ENCODE measurements at regions not wholly inside any gene's neighbourhood (a gene's known extent, or its start where the extent isn't known, plus 50 kb on each side); places are given as distances from the start of the nearest gene placed in this dataset.

- DNase-seq (ENCODE audit: extremely low read depth, low read depth): no peak
- H3K4me3 ChIP-seq (replicated peaks; ENCODE audit: low read depth, low read length): no peak overlapping the region
- TF ChIP-seq CTCF (IDR thresholded peaks at IDR 0.05; ENCODE audit: low read depth, low read length, missing control alignments): no peak
Measured at GRCh38 chr9:10793306-10793705, 180.5 kb upstream of the PTPRD start.

- no peak for TF ChIP-seq CTCF (IDR thresholded peaks at IDR 0.05; ENCODE audit: low read depth, low read length, missing control alignments)
- DNase-seq (ENCODE audit: extremely low read depth, low read depth): no peak
- H3K4me3 ChIP-seq (replicated peaks; ENCODE audit: low read depth, low read length): no peak overlapping the region
Measured at GRCh38 chr9:10804486-10804885, 191.7 kb upstream of the PTPRD start.

- no peak for DNase-seq (ENCODE audit: extremely low read depth, low read depth)
- no peak overlapping the region for H3K4me3 ChIP-seq (replicated peaks; ENCODE audit: low read depth, low read length)
- no peak for TF ChIP-seq CTCF (IDR thresholded peaks at IDR 0.05; ENCODE audit: low read depth, low read length, missing control alignments)
Measured at GRCh38 chr9:10806868-10807267, 194.1 kb upstream of the PTPRD start.

- no peak for DNase-seq (ENCODE audit: extremely low read depth, low read depth)
- no peak for TF ChIP-seq CTCF (IDR thresholded peaks at IDR 0.05; ENCODE audit: low read depth, low read length, missing control alignments)
- no peak overlapping the region for H3K4me3 ChIP-seq (replicated peaks; ENCODE audit: low read depth, low read length)
Measured at GRCh38 chr9:10818206-10818605, 205.4 kb upstream of the PTPRD start.

- DNase-seq (ENCODE audit: extremely low read depth, low read depth): no peak
- no peak overlapping the region for H3K4me3 ChIP-seq (replicated peaks; ENCODE audit: low read depth, low read length)
- TF ChIP-seq CTCF (IDR thresholded peaks at IDR 0.05; ENCODE audit: low read depth, low read length, missing control alignments): no peak
Measured at GRCh38 chr9:10835791-10836463, 223.1 kb upstream of the PTPRD start.

- no peak for DNase-seq (ENCODE audit: extremely low read depth, low read depth)
- TF ChIP-seq CTCF (IDR thresholded peaks at IDR 0.05; ENCODE audit: low read depth, low read length, missing control alignments): no peak
- H3K4me3 ChIP-seq (replicated peaks; ENCODE audit: low read depth, low read length): no peak overlapping the region
Measured at GRCh38 chr9:10843151-10843550, 230.3 kb upstream of the PTPRD start.

- DNase-seq (ENCODE audit: extremely low read depth, low read depth): no peak
- no peak overlapping the region for H3K4me3 ChIP-seq (replicated peaks; ENCODE audit: low read depth, low read length)
- no peak for TF ChIP-seq CTCF (IDR thresholded peaks at IDR 0.05; ENCODE audit: low read depth, low read length, missing control alignments)
Measured at GRCh38 chr9:10855847-10856246, 243.0 kb upstream of the PTPRD start.

Measured in HFF-Myc (cell line).